H1 (cell line): ENCODE measurements at regions not wholly inside any gene's neighbourhood (a gene's known extent, or its start where the extent isn't known, plus 50 kb on each side); places are given as distances from the start of the nearest gene placed in this dataset.

Experiments
- CTCF ChIA-PET: fragments of 300-600 bp; sonication (Branson Sonifier 250); formaldehyde crosslinking; loops from one replicate; lab custom pipeline; 2021; ENCODE audit not compliant: partially characterized antibody; lab: Charles Lee
- POLR2A ChIA-PET: fragments of 300-600 bp; sonication (Branson Sonifier 250); formaldehyde crosslinking; loops from one replicate; lab custom pipeline; 2021; ENCODE audit warnings: inconsistent platforms; ENCODE audit not compliant: partially characterized antibody; lab: Charles Lee
- DNase-seq, 2 experiments: peaks; one replicate each; pipeline versions ENCODE4 v3.0.0 to v3.0.0-alpha.2; 2010 to 2022; ENCODE audit warnings: low spot score in 2 of 2, low read depth in 1 of 2, mixed read lengths in 1 of 2
- FAIRE-seq: peaks from 2 replicates; lab custom pipeline; 2011; peaks lifted over from hg19 to GRCh38; lab: Jason Lieb, UNC
- H2AFZ ChIP-seq: 2 replicates; pipeline ENCODE4 v1.8.1; 2012; ENCODE audit warnings: low read length, inconsistent platforms
- H2AK5ac ChIP-seq: 2 replicates; pipeline ENCODE4 v1.6.1; 2013; ENCODE audit warnings: low read depth, low read length
- H2BK120ac ChIP-seq: replicated peaks from 2 replicates; pipeline ENCODE3; 2013; ENCODE audit warnings: low read depth, low read length, inconsistent platforms
- H2BK12ac ChIP-seq: 2 replicates; pipeline ENCODE4 v1.6.1; 2013; ENCODE audit warnings: low read depth, low read length
- H2BK15ac ChIP-seq: 2 replicates; pipeline ENCODE4 v1.6.1; 2013; ENCODE audit warnings: low read length
- H2BK20ac ChIP-seq: 2 replicates; pipeline ENCODE4 v1.6.1; 2013; ENCODE audit warnings: low read length
- H2BK5ac ChIP-seq: 2 replicates; pipeline ENCODE4 v1.6.1; 2013; ENCODE audit warnings: low read depth, low read length
- H3K14ac ChIP-seq: 2 replicates; pipeline ENCODE4 v1.6.1; 2013; ENCODE audit warnings: inconsistent platforms; ENCODE audit not compliant: insufficient read length
- H3K18ac ChIP-seq: 2 replicates; pipeline ENCODE4 v1.6.1; 2013; ENCODE audit warnings: low read length; ENCODE audit errors: extremely low read depth
- H3K23ac ChIP-seq: 2 replicates; pipeline ENCODE4 v1.6.1; 2013; ENCODE audit warnings: inconsistent platforms; ENCODE audit not compliant: insufficient read length
- H3K23me2 ChIP-seq: 2 replicates; pipeline ENCODE4 v1.6.1; 2013; ENCODE audit warnings: low read depth, low read length
- H3K27ac ChIP-seq: 2 replicates; pipeline ENCODE4 v1.6.1; 2011; ENCODE audit warnings: low read depth, low read length, inconsistent platforms
- H3K27me3 ChIP-seq, 4 experiments: replicated peaks in 1 of 4; 1 replicate in 1 of 4; 2 replicates in 3 of 4; pipeline versions ENCODE4 v1.6.1 to v1.8.1; 2011 to 2013; ENCODE audit warnings: low read length in 3 of 4, mild to moderate bottlenecking in 3 of 4, inconsistent platforms in 2 of 4, mixed read lengths in 2 of 4, moderate library complexity in 1 of 4; ENCODE audit not compliant: control insufficient read depth in 3 of 4, insufficient read depth in 3 of 4; ENCODE audit errors: extremely low read depth in 1 of 4
- H3K36me3 ChIP-seq, 4 experiments: 2 replicates each; pipeline versions ENCODE4 v1.6.1 to v1.8.1; 2011 to 2013; ENCODE audit warnings: mild to moderate bottlenecking in 4 of 4, low read length in 3 of 4, moderate library complexity in 2 of 4, control low read depth in 1 of 4, inconsistent platforms in 1 of 4; ENCODE audit not compliant: insufficient read depth in 4 of 4, control insufficient read depth in 2 of 4
- H3K4ac ChIP-seq: replicated peaks from 2 replicates; pipeline ENCODE3; 2013; ENCODE audit warnings: low read length, low read depth, mixed read lengths, inconsistent platforms; ENCODE audit not compliant: insufficient read length
- H3K4me1 ChIP-seq, 4 experiments: replicated peaks in 1 of 4; 1 replicate in 1 of 4; 2 replicates in 3 of 4; pipeline versions ENCODE4 v1.6.1 to v1.8.1; 2011 to 2013; ENCODE audit warnings: low read length in 3 of 4, inconsistent platforms in 2 of 4, mixed read lengths in 1 of 4; ENCODE audit not compliant: insufficient read depth in 4 of 4, control insufficient read depth in 3 of 4
- H3K4me2 ChIP-seq, 2 experiments: 2 replicates each; pipeline versions ENCODE4 v1.6.1 to v1.8.1; 2011 to 2013; ENCODE audit warnings: low read depth in 2 of 2, low read length in 2 of 2, control low read depth in 1 of 2, inconsistent platforms in 1 of 2, mild to moderate bottlenecking in 1 of 2; ENCODE audit not compliant: insufficient read depth in 1 of 2
- H3K4me3 ChIP-seq, 4 experiments: fragments of 200-600, 300-600 bp in 1 of 4; sonication (generic), shearing (Covaris generic), sonication (Bioruptor Twin) in 1 of 4; 2 replicates each; pipeline versions ENCODE4 v1.5.1 to v1.8.1; 2011 to 2016; ENCODE audit warnings: low read length in 4 of 4, low read depth in 3 of 4, control low read depth in 2 of 4, inconsistent platforms in 2 of 4, mild to moderate bottlenecking in 2 of 4, mixed read lengths in 1 of 4, moderate library complexity in 1 of 4; ENCODE audit not compliant: insufficient read depth in 2 of 4; ENCODE audit errors: extremely low read depth in 1 of 4
- H3K56ac ChIP-seq: replicated peaks from 2 replicates; pipeline ENCODE3; 2013; ENCODE audit warnings: low read depth, mild to moderate bottlenecking, mixed read lengths, low read length, inconsistent platforms; ENCODE audit not compliant: insufficient read length
- H3K79me1 ChIP-seq: 2 replicates; pipeline ENCODE4 v1.6.1; 2013; ENCODE audit warnings: low read depth, low read length, control low read depth
- H3K79me2 ChIP-seq, 2 experiments: 2 replicates each; pipeline versions ENCODE4 v1.6.1 to v1.8.1; 2012 to 2013; ENCODE audit warnings: low read length in 2 of 2, mild to moderate bottlenecking in 2 of 2, inconsistent platforms in 1 of 2; ENCODE audit not compliant: insufficient read depth in 2 of 2, control insufficient read depth in 1 of 2
- H3K9ac ChIP-seq, 4 experiments: replicated peaks in 1 of 4; 1 replicate in 1 of 4; 2 replicates in 3 of 4; pipeline versions ENCODE4 v1.6.1 to v1.8.1; 2011 to 2013; ENCODE audit warnings: low read depth in 3 of 4, low read length in 3 of 4, control low read depth in 2 of 4, mild to moderate bottlenecking in 2 of 4, moderate library complexity in 2 of 4, inconsistent platforms in 1 of 4; ENCODE audit errors: extremely low read depth in 1 of 4
- H3K9me3 ChIP-seq, 2 experiments: 2 replicates each; pipeline versions ENCODE4 v1.6.1 to v1.8.1; 2012 to 2013; ENCODE audit warnings: mild to moderate bottlenecking in 2 of 2, moderate library complexity in 2 of 2, control low read depth in 1 of 2, inconsistent platforms in 1 of 2, low read depth in 1 of 2, low read length in 1 of 2, mixed read lengths in 1 of 2; ENCODE audit not compliant: insufficient read depth in 2 of 2
- H4K20me1 ChIP-seq, 2 experiments: replicated peaks in 1 of 2; 2 replicates each; pipeline versions ENCODE3 to v1.8.1; 2011 to 2013; ENCODE audit warnings: inconsistent platforms in 2 of 2, low read length in 2 of 2, mild to moderate bottlenecking in 1 of 2; ENCODE audit not compliant: insufficient read depth in 2 of 2, control insufficient read depth in 1 of 2
- H4K5ac ChIP-seq: 2 replicates; pipeline ENCODE4 v1.6.1; 2013; ENCODE audit warnings: low read length, low read depth, mixed read lengths, inconsistent platforms; ENCODE audit not compliant: insufficient read length
- H4K8ac ChIP-seq: 2 replicates; pipeline ENCODE4 v1.8.0; 2013; ENCODE audit warnings: mild to moderate bottlenecking, moderate library complexity, low read length, inconsistent platforms; ENCODE audit not compliant: insufficient read depth; ENCODE audit errors: extremely low read depth
- H4K91ac ChIP-seq: replicated peaks from 2 replicates; pipeline ENCODE3; 2013; ENCODE audit warnings: low read length, mixed read lengths, inconsistent platforms; ENCODE audit not compliant: insufficient read length
- ATF2 ChIP-seq: IDR thresholded peaks from 2 replicates; pipeline ENCODE4 v1.6.1; 2012; ENCODE audit warnings: low read length, inconsistent platforms
- CHD2 ChIP-seq: IDR thresholded peaks from 2 replicates; pipeline ENCODE4 v1.6.1; 2012; ENCODE audit warnings: low read length, improper control_type of control experiment
- CTBP2 ChIP-seq: IDR thresholded peaks from 2 replicates; pipeline ENCODE4 v1.7.0; 2011; ENCODE audit warnings: borderline replicate concordance, mild to moderate bottlenecking, moderate library complexity, mixed read lengths, low read length; ENCODE audit not compliant: insufficient read depth, insufficient read length
- EGR1 ChIP-seq: IDR thresholded peaks from 2 replicates; pipeline ENCODE4 v1.6.1; 2011; ENCODE audit warnings: low read depth, low read length, borderline replicate concordance
- HDAC2 ChIP-seq, 2 experiments: fragments of 300-600 bp in 1 of 2; sonication (generic) in 1 of 2; IDR thresholded peaks; 2 replicates each; pipeline ENCODE4 v1.6.1; 2011 to 2012; ENCODE audit warnings: low read depth in 2 of 2, low read length in 2 of 2, mild to moderate bottlenecking in 2 of 2, moderate library complexity in 2 of 2, borderline replicate concordance in 1 of 2, inconsistent platforms in 1 of 2
- HDAC6 ChIP-seq: IDR thresholded peaks from one replicate; pipeline ENCODE4 v1.7.1; 2012; ENCODE audit warnings: low read depth, mild to moderate bottlenecking, inconsistent platforms, low read length, moderate library complexity
- MAFK ChIP-seq: IDR thresholded peaks from 2 replicates; pipeline ENCODE4 v1.6.1; 2012; ENCODE audit warnings: low read depth, mild to moderate bottlenecking, improper control_type of control experiment, low read length
- POLR2AphosphoS5 ChIP-seq: IDR thresholded peaks from 2 replicates; pipeline ENCODE4 v1.6.1; 2011; ENCODE audit warnings: low read depth, low read length
- RBBP5 ChIP-seq: IDR thresholded peaks from 2 replicates; pipeline ENCODE4 v1.7.1; 2012; ENCODE audit warnings: low read depth, mild to moderate bottlenecking, inconsistent platforms, low read length, moderate library complexity, borderline replicate concordance
- WGBS, 2 experiments: shearing (Covaris generic) in 1 of 2; methylation state at CpG; one replicate each; pipeline versions ENCODE4 v1.1.6 to v1.1.7; 2013 to 2015; ENCODE audit warnings: low lambda C conversion rate in 2 of 2, mixed read lengths in 2 of 2, inconsistent platforms in 1 of 2, low coverage in 1 of 2, missing lambda C conversion rate in 1 of 2; ENCODE audit not compliant: insufficient replicate concordance in 2 of 2, insufficient coverage in 1 of 2, insufficient read length in 1 of 2; ENCODE audit errors: extremely low coverage in 1 of 2, missing lambda C conversion rate in 1 of 2; 5-methylcytosine and 5-hydroxymethylcytosine counted together

- no peak for FAIRE-seq
- H2BK120ac ChIP-seq, result no peak overlapping the region
- H2BK12ac ChIP-seq, result peak overlapping the region; percentile 98
- H3K4me2 ChIP-seq, result no peak overlapping the region
- no peaks in the 10 kb centered on the region for H3K23me2 ChIP-seq
- H2BK15ac ChIP-seq, result 0 out of 2 replicates have a peak overlapping the region, but pooled peaks have one; percentile 74
- peak overlapping the region; percentile 28 for H3K56ac ChIP-seq
- H2BK5ac ChIP-seq, result peak overlapping the region; percentile 73
- H4K91ac ChIP-seq, result peak overlapping the region; percentile 83
- DNase-seq, result no peak
- POLR2A ChIA-PET, result no interaction called here
- peaks cover 0 to 13% (median 9%) of the 10 kb centered on the region in 4 experiments; a peak in 4 of 7 replicates for H3K27me3 ChIP-seq
- no peak overlapping the region for H3K14ac ChIP-seq
- H4K20me1 ChIP-seq, result no peaks in the 10 kb centered on the region
- no peaks in the 10 kb centered on the region for H3K79me1 ChIP-seq
- no peaks in the 10 kb centered on the region; a peak in 2 of 4 replicates for H3K9me3 ChIP-seq
- no peak overlapping the region for H3K18ac ChIP-seq
- no peaks in the 10 kb centered on the region for H3K36me3 ChIP-seq
- H2BK20ac ChIP-seq, result 0 out of 2 replicates have a peak overlapping the region, but pooled peaks have one; percentile 92
- no peak overlapping the region for H3K23ac ChIP-seq
- peaks cover 0 to 16% (median 8%) of the 10 kb centered on the region in 4 experiments; a peak in 6 of 7 replicates for H3K4me1 ChIP-seq
- CTCF ChIA-PET, result interaction anchor here (1.0 to 2.6 kb wide), 4 partner anchors 10 to 270 kb away, joined by 3 to 10 read pairs (median 4); no protein-coding TSS in a partner anchor
- no peak overlapping the region for H4K5ac ChIP-seq
- H3K27ac ChIP-seq, result 0 out of 2 replicates have a peak overlapping the region, but pooled peaks have one; percentile 38
- H2AK5ac ChIP-seq, result peak overlapping the region; percentile 88
- no peak overlapping the region for H3K4me3 ChIP-seq
- no peak overlapping the region for H4K8ac ChIP-seq
- no peak overlapping the region for H3K9ac ChIP-seq
- H3K79me2 ChIP-seq, result no peaks in the 10 kb centered on the region
- H2AFZ ChIP-seq, result no peak overlapping the region
- H3K4ac ChIP-seq, result peak overlapping the region; percentile 27
- WGBS, 2 experiments, result 90% methylated on average over 20 of the region's 20 CpGs; no CpG with 5 or more reads in 1 of the 2 experiments
- no peak for TF ChIP-seq MAFK
- no peak for TF ChIP-seq CHD2
- TF ChIP-seq HDAC6, result no peak
- TF ChIP-seq RBBP5, result no peak
- TF ChIP-seq POLR2AphosphoS5, result no peak
- TF ChIP-seq HDAC2 (IDR thresholded peaks at IDR 0.05; ENCODE audit: borderline replicate concordance in 1 of 2, low read depth in 2 of 2, low read length in 2 of 2), result no peak
- no peak for TF ChIP-seq CTBP2
- TF ChIP-seq ATF2, result no peak
- no peak for TF ChIP-seq EGR1
These were observed 177.3 kb upstream of the PPP2R2D start for GRCh38 chr10:131723297-131724168.
